ENCODE measurements at regions not wholly inside any gene's neighbourhood (a gene's known extent, or its start where the extent isn't known, plus 50 kb on each side); places are given as distances from the start of the nearest gene placed in this dataset.
A peak's percentile ranks its signal among the peaks of the same experiment; 100 is the strongest.

GRCh38 chr6:139439349-139439748 is 64.9 kb upstream of the CITED2 start (continued):
- TF ChIP-seq ZNF449 (CRISPR knock-in tag; IDR thresholded peaks at IDR 0.05) (no peak), CHD2 (IDR thresholded peaks at IDR 0.05; ENCODE audit: low read depth, low read length) (no peak), TFAM (CRISPR knock-in tag; conservative IDR thresholded peaks at IDR 0.05) (no peak), PTTG1 (tag; IDR thresholded peaks at IDR 0.05; ENCODE audit: low read depth) (no peak), ZC3H4 (CRISPR knock-in tag; IDR thresholded peaks at IDR 0.05; ENCODE audit: borderline replicate concordance) (no peak), MIER1 (IDR thresholded peaks at IDR 0.05; ENCODE audit: low read depth) (no peak), KAT2B (IDR thresholded peaks at IDR 0.05; ENCODE audit: low read depth, low read length) (no peak), ELK3 (CRISPR knock-in tag; IDR thresholded peaks at IDR 0.05) (no peak), MYC (IDR thresholded peaks at IDR 0.05; ENCODE audit: low read depth, low read length) (no peak), MYC (CRISPR knock-in tag; IDR thresholded peaks at IDR 0.05; ENCODE audit: borderline replicate concordance, low read depth) (no peak), THRB (CRISPR knock-in tag; conservative IDR thresholded peaks at IDR 0.05) (no peak), HNRNPK (IDR thresholded peaks at IDR 0.05; ENCODE audit: low read depth, low read length, poor library complexity, severe bottlenecking) (no peak), PBX2 (CRISPR knock-in tag; IDR thresholded peaks at IDR 0.05; ENCODE audit: low read depth) (no peak), PBX2 (tag; conservative IDR thresholded peaks at IDR 0.05; ENCODE audit: low read depth) (peak; percentile 53), GMEB1 (CRISPR knock-in tag; IDR thresholded peaks at IDR 0.05) (no peak), ZNF764 (CRISPR knock-in tag; IDR thresholded peaks at IDR 0.05; ENCODE audit: low read depth) (no peak), NFYB (IDR thresholded peaks at IDR 0.05; ENCODE audit: extremely low read depth, insufficient read length) (no peak), SPI1 (IDR thresholded peaks at IDR 0.05; ENCODE audit: borderline replicate concordance, low read depth, low read length) (no peak), JUN (IDR thresholded peaks at IDR 0.05; ENCODE audit: borderline replicate concordance, low read depth, low read length) (no peak), JUN (CRISPR knock-in tag; IDR thresholded peaks at IDR 0.05; ENCODE audit: borderline replicate concordance) (no peak), ZBED1 (IDR thresholded peaks at IDR 0.05) (no peak), SMARCA5 (IDR thresholded peaks at IDR 0.05) (no peak), RFX1 (IDR thresholded peaks at IDR 0.05) (peak; percentile 82), EP300 (IDR thresholded peaks at IDR 0.05; ENCODE audit: low read length) (peak; percentile 12; the same call in 1 of the 2 replicates)

Data from K562 (cell line).